ENCODE measurements at regions not wholly inside any gene's neighbourhood (a gene's known extent, or its start where the extent isn't known, plus 50 kb on each side); places are given as distances from the start of the nearest gene placed in this dataset.

DNA sequence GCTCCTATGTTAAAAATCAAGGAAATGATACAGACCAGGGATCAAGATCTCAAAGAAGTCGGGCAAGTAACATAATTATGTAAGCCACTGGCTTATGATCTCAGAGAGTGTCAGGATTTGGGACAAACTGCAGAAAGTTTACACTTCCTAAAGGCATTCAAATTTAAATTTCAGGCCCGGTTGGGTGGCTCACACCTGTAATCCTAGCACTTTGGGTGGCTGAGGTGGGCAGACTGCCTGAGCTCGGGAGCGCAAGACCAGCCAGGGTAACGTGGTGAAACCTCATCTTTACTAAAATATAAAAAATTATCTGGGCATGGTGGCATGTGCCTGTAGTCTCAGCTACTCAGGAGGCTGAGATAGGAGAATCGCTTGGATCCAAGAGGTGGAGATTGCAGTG, 124.4 kb upstream of the UBE2E2 start:
- DNase-seq = no peak

DNA sequence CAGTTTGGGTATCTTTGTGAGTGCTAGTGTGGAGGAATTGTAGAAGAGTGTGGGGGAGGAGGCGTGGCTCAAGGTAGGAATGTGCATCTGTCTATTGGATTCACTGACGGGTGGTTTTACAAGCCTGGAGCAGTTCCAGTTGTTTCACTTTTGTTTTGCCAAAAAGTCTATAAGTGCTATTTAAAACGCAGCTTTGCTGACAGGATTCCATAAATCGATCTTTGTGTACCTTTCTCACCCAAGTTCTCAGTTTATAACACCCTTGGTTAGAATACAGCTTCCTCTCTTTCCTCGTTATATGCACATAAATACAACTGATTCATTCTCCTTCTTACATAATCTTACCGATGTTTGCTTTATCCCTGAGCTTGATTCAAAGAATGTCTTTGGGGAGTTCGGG, 123.2 kb upstream of the UBE2E2 start:
- no peak for DNase-seq

DNA sequence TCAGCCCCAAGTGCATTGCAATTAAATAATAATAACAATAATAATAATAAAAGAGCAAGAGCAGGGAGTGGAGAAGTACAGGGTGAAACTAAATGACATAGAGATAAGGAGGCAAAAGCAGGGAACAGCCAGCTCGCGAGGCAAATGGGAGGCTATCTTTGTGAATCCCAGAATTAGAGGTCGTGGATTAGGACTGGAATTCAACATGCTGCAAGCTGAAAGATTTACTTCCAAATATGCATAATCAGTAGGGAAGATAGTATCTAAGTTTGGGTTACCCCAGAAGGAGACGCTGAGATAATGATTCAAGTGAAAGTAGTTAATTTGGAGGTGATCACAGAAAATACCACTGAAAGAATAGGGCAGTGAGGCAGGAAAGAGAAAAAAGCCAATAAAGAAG, 119.4 kb upstream of the UBE2E2 start:
- no peak for DNase-seq

DNA sequence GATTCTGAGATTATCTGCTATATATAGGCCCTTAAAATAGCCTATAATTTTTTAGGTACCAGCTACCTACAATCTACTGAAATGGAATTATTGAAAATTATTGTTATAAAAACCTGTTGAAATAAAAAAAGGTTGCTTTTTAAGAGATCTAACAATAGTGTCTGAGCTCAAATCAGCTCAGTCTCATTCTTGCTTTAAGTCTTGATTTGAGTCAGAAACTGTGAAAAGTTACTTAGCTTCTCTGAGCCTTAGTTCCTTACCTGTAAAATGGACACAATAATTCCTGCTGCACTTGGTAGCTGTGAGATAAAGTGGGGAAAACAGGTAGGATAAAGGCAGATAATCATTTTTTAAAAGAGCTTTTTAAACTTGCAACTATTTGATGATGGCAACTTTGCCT, 118.8 kb upstream of the UBE2E2 start:
- DNase-seq = no peak

DNA sequence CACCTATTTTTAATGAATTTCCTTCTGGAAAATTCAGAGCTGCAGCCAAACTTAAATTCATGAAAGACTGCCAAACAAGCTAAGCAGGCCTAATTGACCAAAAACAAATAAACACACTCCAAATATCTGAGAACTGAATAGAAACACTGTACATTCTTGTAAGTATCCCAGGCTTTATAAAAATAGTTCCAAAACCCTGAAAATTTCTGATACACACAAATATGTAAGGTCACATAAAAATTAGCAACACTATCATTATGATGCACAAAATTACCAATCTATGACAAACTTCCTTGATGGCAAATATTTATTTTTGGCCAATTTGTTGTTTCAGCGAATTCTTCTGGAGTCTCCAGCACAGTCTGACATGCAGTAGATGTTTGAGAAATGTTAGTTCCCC, 117.9 kb upstream of the UBE2E2 start:
- DNase-seq = no peak

DNA sequence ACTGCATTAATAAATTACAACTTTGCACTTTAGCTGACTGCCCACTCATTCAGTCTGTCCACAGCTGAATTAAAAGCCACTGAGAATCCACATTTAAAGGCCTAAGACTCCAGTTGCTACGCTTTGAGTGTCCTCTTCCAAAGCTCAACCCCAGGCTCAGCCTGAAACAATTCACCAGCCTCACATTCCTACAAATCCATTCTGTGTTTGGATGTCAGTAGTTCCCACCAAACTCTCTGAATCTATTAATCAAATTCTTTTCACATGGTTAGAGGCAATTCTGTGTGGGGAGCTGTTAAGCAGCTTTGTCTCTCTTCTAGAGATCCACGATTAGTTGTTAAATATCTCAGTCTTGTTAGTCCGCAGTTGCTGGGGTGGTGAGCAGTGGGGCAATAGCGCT, 116.8 kb upstream of the UBE2E2 start:
- no peak for DNase-seq

DNA sequence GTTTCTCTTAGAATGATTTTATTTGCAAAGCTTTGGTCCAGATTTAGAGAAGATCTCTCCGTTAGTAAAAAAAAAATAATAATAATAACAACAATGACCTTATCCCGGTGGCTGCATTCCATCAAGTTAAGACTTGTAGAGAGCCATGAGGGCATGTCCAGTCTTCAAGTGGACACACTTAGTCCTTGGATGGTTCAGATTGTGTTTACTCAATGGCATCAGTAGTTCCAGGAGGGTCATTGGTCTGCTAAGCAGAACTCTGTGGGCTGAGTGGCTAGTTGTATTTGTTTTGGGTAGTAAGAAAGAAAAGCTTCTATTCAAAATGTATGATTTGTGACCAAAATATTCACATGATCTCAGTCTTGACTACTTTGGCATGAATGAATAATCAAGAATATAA, 116.3 kb upstream of the UBE2E2 start:
- no peak for DNase-seq

DNA sequence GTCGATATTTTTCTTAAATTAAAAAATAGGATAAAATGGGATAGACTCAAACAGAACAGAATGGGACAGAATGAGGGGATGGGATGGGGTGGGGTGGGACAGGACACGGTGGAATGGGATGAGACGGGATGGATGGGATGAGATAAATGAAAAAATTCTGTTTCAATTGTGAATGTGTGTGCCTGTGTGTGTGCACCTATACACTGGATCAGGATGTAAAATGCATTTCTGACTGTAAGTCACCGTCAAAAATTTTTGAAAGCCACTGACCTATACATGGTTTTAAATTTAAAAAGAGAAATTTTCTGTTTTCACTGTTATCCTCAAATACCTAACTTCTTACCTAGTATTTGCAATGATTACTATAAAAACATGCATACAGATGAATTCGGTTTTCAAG, 108.7 kb upstream of the UBE2E2 start:
- no peak for DNase-seq

DNA sequence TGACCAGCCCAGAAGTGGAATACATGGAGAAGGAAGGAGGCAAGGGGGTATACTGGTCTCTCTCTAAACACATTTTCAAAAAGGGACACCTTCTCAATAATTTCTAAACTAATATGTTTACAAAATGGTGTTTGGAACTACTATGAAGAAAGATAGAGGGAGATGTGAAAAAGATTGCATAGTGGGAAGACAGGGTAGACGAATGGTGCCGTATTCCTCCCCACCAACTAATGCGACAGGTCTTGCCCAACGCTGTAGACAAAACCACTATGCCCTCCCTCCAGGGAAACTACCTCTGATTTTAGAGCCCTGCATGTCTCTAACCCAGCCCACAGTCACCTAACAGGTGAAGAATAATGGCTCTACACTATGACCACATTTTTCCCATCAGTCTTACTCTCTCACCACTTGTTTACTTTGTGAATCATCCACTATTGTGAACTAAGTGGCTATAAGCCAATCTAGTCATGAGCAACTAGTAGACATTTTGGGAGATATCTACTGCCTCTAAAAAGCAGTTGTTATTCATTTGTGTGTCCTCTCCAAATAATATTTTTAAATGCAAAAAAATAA, 108.2 kb upstream of the UBE2E2 start:
- DNase-seq = no peak

DNA sequence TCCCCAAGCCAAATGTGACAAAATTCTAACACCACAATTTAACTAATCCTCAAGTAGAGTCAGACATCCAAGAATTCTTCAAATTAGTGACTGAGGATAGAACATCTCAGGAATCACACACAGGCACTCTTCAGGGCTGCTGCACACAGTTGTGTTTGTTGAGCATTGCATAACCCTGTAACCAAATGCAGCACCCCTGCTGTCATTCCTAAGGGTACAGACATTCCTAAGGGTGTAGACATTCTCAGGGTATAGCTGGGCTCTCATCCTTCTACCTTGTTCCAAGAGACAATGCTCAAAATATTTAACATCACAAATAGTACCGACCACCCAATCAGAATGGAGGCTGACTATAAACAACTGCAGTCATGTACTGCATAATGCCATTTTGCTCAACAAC, 107.1 kb upstream of the UBE2E2 start:
- no peak for DNase-seq

DNA sequence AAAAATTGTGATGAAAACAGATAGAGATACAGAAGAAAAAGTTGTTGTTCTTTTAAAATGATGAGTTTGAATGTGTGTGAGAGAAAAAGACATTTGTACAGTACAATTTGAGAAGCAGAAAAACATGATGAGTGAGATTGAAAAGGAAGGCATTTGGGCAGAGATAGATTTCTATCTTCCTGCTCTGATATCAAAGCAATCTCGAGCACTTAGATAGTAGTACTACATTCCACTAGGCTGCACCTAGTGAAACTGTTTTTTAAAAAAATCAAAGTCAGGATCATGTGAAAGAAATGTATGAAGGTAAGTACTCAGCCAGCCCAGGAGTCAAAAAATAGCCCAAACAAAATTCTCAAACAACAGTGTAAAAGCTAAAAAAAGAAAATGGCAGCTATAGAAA, 104.1 kb upstream of the UBE2E2 start:
- DNase-seq = no peak

DNA sequence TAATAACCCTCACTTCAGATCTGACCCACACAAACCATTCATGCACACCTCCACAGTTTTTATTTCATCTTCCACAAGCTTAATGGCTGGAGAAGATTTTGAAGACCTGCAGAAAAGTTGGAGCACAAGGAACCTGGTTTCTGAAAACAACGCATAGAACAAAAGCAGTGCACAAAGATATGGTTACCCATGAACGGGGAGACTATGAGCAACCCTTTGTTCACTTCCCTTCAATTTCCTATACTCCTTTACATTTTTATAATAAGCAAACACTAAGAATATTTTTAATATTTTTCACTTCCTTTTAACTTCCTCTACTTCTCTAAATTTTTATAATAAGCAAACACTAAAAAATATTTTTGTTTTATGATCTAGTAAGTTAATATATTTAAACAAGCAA, 103.5 kb upstream of the UBE2E2 start:
- no peak for DNase-seq

DNA sequence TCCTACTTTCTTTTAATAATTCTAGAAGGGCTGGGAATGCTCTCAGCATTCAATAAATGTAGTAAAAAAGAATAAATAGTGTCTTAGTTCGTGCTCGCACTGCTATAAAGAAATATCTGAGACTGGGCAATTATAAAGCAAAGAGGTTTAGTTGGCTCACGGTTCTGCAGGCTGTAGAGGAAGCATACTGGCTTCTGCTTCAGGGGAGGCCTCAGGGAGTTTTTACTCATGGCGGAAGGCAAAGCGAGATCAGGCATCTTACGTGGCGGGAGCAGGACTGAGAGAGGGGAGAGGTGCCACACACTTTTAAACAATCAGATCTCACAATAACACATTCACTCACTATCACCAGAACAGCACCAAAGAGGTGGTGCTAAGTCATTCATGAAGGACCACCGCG, 103.0 kb upstream of the UBE2E2 start:
- DNase-seq = no peak

DNA sequence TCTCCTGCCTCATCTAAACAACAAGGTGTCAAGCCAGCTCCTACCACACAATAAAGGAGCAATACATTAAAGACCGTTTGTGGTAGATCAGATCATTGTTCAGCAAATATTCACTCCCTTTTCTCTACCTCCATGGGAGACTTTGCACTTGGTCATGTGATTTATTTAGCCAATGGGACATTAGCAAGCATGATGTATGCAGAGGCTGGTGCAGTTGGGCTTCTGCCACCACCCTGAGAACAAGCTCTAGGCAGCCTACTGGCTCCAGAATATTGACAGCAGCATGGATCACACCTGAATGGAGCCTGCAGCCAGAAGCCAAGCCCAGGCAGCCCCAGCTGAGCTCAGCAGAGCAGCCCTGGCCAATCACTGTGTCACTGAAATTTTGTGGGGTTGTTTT, 99.4 kb upstream of the UBE2E2 start:
- no peak for DNase-seq

DNA sequence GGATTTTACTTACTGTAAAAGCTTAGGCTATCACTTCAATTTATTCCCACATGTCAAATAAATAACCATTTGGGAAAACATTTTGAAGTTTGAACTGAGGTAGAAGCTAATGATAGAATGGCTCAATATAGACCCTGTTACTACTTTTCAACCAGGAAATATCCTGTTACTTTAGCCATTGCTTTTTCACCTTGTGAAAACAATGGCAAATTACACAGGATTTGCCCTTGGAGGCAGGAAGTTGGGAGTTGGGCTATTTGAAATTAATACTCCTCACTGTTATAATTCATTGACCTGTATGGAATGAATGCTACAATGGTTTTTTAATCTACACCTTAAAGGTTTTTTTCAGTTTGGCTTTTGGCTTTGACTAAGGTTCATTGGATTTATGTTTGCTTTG, 98.1 kb upstream of the UBE2E2 start:
- no peak for DNase-seq

DNA sequence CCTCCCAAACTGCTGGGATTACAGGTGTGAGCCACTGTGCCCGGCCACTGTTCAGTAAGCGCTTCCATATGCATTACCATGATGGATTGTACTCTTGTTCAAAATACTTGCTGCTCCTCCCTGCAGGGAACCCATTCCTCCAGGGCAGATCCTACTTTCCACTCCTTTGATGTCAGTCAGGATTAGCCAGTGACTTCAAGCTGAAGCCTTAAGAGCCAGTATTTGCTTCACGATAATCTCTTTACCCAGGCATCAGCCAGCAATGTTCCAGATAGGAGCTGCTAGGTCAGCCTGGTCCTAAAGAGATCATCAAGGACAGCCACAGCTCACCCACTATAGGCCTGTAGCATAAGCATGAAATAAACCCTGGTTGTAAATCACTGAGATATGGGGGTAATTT, 96.5 kb upstream of the UBE2E2 start:
- no peak for DNase-seq

DNA sequence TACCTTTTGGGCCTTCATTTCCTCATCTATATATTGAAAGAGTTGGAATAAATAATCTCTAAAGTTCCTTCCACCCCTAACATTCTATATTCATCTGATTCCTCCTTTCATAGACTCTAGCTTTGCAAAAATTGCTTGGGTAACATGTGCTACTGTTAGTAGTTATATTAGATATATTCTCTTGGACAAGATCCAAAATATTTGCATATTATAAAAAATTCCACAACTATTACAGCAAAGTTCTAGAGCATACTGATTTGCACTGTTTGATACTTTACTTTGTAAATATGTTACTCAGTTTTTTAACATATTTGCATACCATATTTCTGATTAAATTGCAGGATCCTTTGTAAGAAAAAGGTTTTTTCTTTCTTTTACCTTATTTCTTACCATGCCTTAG, 95.9 kb upstream of the UBE2E2 start:
- DNase-seq = no peak

DNA sequence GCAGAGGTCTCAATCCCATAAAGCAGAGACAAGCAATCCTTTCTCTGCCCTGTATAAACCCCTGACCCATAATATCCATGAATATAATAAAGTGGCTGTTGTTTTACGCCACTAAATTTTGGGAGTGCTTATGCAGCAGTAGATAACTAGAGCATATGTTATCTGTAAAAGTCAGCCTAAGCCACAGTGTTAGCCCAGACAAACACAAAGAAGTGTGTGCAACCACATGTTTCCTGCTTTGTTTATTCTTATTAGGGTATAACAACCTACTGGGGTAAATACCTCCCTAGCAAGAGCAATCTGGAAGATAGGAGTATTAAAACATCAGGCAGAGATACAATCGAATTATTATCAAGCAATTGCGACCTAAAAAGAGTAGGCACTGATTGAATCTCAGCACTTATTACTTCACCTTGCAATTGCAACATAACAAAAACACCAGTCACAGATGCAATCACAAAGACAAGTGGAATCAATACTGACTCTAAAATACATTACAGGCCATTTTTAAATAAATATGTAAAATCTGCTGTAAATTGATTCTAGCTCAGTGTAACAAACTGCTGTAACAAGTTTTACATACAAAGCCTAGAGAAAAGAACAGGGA, 94.6 kb upstream of the UBE2E2 start:
- no peak for DNase-seq

DNA sequence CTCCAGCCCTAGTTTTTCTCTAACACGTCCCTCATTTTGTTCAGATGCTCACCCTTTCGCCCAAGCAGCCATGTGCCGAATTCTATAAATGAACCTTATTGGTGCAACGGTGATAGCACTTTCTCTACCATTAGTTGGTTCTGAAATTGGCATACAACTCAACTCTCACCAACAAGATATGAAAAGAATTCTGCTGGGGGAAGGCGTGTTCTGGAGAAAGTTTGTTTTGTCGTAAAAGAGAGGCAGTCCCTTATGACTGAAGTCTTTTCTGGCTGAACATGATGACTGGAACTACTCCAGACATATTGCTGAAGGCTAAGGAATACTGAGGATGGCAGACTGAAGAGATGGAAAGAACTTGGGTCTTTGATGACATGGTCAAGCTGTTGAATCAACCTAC, 91.8 kb upstream of the UBE2E2 start:
- DNase-seq = no peak

DNA sequence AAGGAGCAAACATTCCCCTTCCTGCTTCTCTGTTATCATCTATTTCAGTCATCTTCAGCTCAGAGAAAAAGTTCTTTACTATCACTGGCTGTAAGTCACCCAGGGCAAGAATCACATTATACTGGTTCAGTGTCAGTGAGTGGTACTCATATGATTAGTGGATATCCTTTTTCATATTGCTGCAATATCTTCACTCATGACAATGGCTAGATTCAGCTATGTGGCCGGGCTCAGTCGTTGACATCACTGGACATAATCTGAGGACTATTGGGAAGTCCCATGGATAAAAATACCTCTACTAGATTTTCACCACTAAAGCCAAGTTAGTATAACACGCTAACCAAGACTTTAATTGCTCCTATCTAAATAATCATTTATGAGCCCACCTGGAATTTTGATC, 91.3 kb upstream of the UBE2E2 start:
- no peak for DNase-seq

DNA sequence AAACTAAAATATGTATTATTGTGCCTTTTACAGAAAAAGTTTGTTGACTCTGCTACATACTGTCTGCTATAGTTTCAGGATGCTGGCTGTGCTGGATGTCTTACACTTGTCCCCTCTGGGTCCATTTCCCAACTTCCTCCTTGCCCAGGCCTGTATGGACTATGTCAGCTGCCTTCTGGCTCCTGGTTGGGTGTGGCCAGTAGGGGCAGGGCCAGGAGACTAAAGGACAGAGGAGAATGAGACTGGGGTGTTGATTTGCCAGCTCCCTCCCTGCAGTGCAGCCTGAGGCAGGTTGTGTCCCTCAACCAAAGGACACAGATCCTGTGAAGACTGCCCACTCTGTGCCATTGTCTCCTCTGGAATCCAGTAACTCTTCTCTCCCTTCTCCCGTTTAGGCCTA, 90.6 kb upstream of the UBE2E2 start:
- no peak for DNase-seq

DNA sequence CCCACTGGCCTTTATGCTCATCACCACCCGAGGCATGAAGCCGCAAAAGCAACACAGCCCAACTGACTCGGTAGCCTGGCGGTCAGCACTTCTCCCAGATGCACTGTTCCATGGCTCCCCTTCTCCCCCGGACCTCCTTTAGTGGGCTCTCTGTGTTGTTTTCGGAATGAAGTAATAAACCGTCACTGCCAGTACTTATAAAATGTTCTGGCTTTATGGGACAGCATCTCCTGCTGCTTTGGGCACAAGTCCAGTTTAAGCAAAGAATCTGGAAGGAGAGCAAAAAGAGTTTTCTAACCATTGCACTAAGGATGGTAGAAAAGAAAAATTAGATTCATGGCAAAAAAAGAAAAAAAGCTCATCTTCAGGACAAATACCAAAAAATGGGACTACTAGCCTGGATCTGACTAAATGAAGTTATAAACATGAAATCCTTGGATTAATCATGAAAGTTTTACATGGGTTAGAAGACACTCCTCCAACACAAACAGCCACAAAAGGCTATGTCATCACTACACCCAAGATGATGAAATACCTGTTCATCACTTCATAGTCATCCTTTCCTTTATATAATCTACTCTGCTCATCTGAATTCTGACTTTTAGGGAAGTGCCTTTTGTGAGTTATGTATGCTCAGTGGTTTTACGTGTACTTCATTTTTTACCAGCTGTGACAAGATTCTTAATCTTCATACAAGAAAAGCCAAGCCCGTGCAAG, 89.5 kb upstream of the UBE2E2 start:
- DNase-seq = no peak

DNA sequence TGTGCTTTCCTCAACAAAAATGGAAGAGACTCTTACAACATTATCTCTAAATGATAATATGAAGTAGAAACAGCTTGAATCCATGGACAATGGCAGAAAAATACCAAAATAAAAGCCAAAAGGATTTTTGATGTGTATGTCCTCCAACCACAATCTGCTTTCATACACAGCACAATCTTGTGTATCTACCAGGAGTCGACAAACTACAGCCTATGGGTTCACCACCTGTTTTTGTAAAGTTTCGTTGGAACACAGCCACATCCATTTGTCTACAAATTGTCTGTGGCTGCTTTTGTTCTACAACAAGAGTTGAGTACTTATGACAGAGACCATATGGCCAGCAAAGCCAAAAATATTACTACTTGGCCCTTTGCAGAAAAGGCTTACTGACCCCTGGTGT, 88.7 kb upstream of the UBE2E2 start:
- no peak for DNase-seq

DNA sequence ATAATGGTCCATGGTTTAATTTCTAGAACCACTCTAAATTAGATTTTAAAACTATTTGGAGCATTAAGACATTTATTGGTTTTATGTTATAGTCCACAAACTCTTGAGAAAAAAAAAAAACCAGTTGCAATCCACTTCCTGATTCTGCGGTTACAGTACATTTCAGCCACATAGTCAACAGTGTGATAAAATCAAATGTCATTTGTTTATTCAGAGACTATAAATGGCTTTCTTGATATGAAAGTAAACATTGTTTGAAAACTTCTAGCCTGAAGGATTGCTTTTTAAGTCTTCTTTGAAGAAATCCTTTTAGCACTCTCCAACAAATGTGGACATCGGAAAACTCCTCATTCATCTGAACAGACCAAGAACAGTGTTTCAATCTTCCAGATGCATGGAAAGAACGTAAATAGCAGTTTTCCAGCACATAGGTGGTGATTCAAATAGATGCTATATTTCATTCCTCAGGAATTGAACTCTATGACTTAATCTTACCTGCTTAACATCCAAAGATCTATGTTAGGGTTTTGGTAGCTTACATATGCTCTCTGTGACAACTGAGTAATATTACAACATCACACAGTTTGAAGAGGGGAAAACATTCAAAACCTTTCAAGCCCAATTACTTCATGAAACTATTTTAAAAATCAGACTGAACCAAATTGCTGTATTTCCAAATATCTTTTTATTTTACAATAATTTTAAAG, 87.8 kb upstream of the UBE2E2 start:
- DNase-seq = no peak

Measured in T1000 (cell line).